ENCODE measurements at regions not wholly inside any gene's neighbourhood (a gene's known extent, or its start where the extent isn't known, plus 50 kb on each side); places are given as distances from the start of the nearest gene placed in this dataset.

- TF ChIP-seq ZNF544 (tag by site-specific recombination; IDR thresholded peaks at IDR 0.05) (no peak), ZNF341 (tag by site-specific recombination; IDR thresholded peaks at IDR 0.05; ENCODE audit: low read depth) (no peak), ZNF610 (tag by site-specific recombination; IDR thresholded peaks at IDR 0.05; ENCODE audit: borderline replicate concordance) (no peak), BCL6B (tag by site-specific recombination; IDR thresholded peaks at IDR 0.05) (no peak), IKZF3 (tag by site-specific recombination; IDR thresholded peaks at IDR 0.05) (no peak), ZNF529 (tag by site-specific recombination; IDR thresholded peaks at IDR 0.05; ENCODE audit: insufficient replicate concordance) (no peak)
These were observed 608.6 kb downstream of the KLHL13 start (continued) for GRCh38 chrX:117508021-117508420.

DNA sequence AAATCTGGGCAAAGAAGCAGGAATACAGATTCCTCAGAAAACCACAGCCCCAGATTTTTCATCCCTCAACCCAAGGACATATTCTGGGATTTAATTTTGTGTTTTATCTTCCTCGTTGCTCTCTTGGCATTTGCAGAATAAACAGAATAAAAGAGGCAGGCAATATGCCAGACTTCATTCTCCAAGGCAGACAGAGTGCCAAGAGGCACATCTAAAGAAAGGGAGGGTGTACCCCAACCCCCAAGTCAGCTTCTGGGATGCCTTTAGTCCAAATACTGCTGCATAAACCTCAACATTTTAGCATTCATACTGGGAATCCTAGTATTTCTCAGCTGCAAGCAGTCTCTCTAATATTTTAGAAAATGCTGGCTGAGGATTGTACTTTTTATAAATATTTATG, 629.2 kb downstream of the KLHL13 start:
- H3K4me3 ChIP-seq (ENCODE audit: low read depth, low read length): no peak overlapping the region
- TF ChIP-seq AEBP2 (tag by site-specific recombination; IDR thresholded peaks at IDR 0.05; ENCODE audit: borderline replicate concordance) (no peak), ELK4 (IDR thresholded peaks at IDR 0.05; ENCODE audit: borderline replicate concordance, low read depth, low read length) (no peak), ZBTB49 (tag by site-specific recombination; IDR thresholded peaks at IDR 0.05; ENCODE audit: low read depth) (no peak), ZNF140 (tag by site-specific recombination; IDR thresholded peaks at IDR 0.05) (no peak), OVOL3 (tag by site-specific recombination; IDR thresholded peaks at IDR 0.05) (no peak), ZNF626 (tag by site-specific recombination; IDR thresholded peaks at IDR 0.05) (no peak), ZNF16 (tag by site-specific recombination; IDR thresholded peaks at IDR 0.05; ENCODE audit: low read depth) (no peak), ZBTB20 (tag by site-specific recombination; IDR thresholded peaks at IDR 0.05) (no peak), ZNF354C (tag by site-specific recombination; IDR thresholded peaks at IDR 0.05; ENCODE audit: borderline replicate concordance, low read depth) (no peak), ZNF24 (tag by site-specific recombination; IDR thresholded peaks at IDR 0.05) (no peak), ZNF416 (tag by site-specific recombination; IDR thresholded peaks at IDR 0.05) (no peak), ZNF843 (tag by site-specific recombination; IDR thresholded peaks at IDR 0.05) (no peak)
- TF ChIP-seq, protein P1, sequence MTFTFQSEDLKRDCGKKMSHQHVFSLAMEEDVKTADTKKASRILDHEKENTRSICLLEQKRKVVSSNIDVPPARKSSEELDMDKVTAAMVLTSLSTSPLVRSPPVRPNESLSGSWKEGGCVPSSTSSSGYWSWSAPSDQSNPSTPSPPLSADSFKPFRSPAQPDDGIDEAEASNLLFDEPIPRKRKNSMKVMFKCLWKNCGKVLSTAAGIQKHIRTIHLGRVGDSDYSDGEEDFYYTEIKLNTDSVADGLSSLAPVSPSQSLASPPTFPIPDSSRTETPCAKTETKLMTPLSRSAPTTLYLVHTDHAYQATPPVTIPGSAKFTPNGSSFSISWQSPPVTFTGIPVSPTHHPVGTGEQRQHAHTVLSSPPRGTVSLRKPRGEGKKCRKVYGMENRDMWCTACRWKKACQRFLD (tag by site-specific recombination; IDR thresholded peaks at IDR 0.05): no peak
- POLR2A ChIA-PET: no interaction called here
- no peak overlapping the region for H3K27ac ChIP-seq (ENCODE audit: extremely low read depth, low read depth, low read length)
- CTCF ChIA-PET: interaction anchor here (1.0 kb wide), 1 partner anchor 767 kb away, joined by 3 read pairs; no protein-coding TSS in a partner anchor
- no peaks in the 10 kb centered on the region for H3K4me1 ChIP-seq (ENCODE audit: control insufficient read depth, insufficient read depth, low read length)
- no peaks in the 10 kb centered on the region for H3K9me3 ChIP-seq (ENCODE audit: control insufficient read depth, insufficient read depth, low read depth, low read length)
- H3K36me3 ChIP-seq (ENCODE audit: control insufficient read depth in 2 of 2, insufficient read depth in 1 of 2, low read length in 2 of 2): no peaks in the 10 kb centered on the region

Data from HEK293 (cell line).